H1 (cell line): ENCODE measurements at regions not wholly inside any gene's neighbourhood (a gene's known extent, or its start where the extent isn't known, plus 50 kb on each side); places are given as distances from the start of the nearest gene placed in this dataset.

Experiments
- CTCF ChIA-PET: fragments of 300-600 bp; sonication (Branson Sonifier 250); formaldehyde crosslinking; loops from one replicate; lab custom pipeline; 2021; ENCODE audit not compliant: partially characterized antibody; lab: Charles Lee
- POLR2A ChIA-PET: fragments of 300-600 bp; sonication (Branson Sonifier 250); formaldehyde crosslinking; loops from one replicate; lab custom pipeline; 2021; ENCODE audit warnings: inconsistent platforms; ENCODE audit not compliant: partially characterized antibody; lab: Charles Lee
- DNase-seq, 2 experiments: peaks; one replicate each; pipeline versions ENCODE4 v3.0.0 to v3.0.0-alpha.2; 2010 to 2022; ENCODE audit warnings: low spot score in 2 of 2, low read depth in 1 of 2, mixed read lengths in 1 of 2
- FAIRE-seq: peaks from 2 replicates; lab custom pipeline; 2011; peaks lifted over from hg19 to GRCh38; lab: Jason Lieb, UNC
- H2AFZ ChIP-seq: 2 replicates; pipeline ENCODE4 v1.8.1; 2012; ENCODE audit warnings: low read length, inconsistent platforms
- H2AK5ac ChIP-seq: 2 replicates; pipeline ENCODE4 v1.6.1; 2013; ENCODE audit warnings: low read depth, low read length
- H2BK120ac ChIP-seq: replicated peaks from 2 replicates; pipeline ENCODE3; 2013; ENCODE audit warnings: low read depth, low read length, inconsistent platforms
- H2BK12ac ChIP-seq: 2 replicates; pipeline ENCODE4 v1.6.1; 2013; ENCODE audit warnings: low read depth, low read length
- H2BK15ac ChIP-seq: 2 replicates; pipeline ENCODE4 v1.6.1; 2013; ENCODE audit warnings: low read length
- H2BK20ac ChIP-seq: 2 replicates; pipeline ENCODE4 v1.6.1; 2013; ENCODE audit warnings: low read length
- H2BK5ac ChIP-seq: 2 replicates; pipeline ENCODE4 v1.6.1; 2013; ENCODE audit warnings: low read depth, low read length
- H3K14ac ChIP-seq: 2 replicates; pipeline ENCODE4 v1.6.1; 2013; ENCODE audit warnings: inconsistent platforms; ENCODE audit not compliant: insufficient read length
- H3K18ac ChIP-seq: 2 replicates; pipeline ENCODE4 v1.6.1; 2013; ENCODE audit warnings: low read length; ENCODE audit errors: extremely low read depth
- H3K23ac ChIP-seq: 2 replicates; pipeline ENCODE4 v1.6.1; 2013; ENCODE audit warnings: inconsistent platforms; ENCODE audit not compliant: insufficient read length
- H3K23me2 ChIP-seq: 2 replicates; pipeline ENCODE4 v1.6.1; 2013; ENCODE audit warnings: low read depth, low read length
- H3K27ac ChIP-seq: 2 replicates; pipeline ENCODE4 v1.6.1; 2011; ENCODE audit warnings: low read depth, low read length, inconsistent platforms
- H3K27me3 ChIP-seq, 4 experiments: replicated peaks in 1 of 4; 1 replicate in 1 of 4; 2 replicates in 3 of 4; pipeline versions ENCODE4 v1.6.1 to v1.8.1; 2011 to 2013; ENCODE audit warnings: low read length in 3 of 4, mild to moderate bottlenecking in 3 of 4, inconsistent platforms in 2 of 4, mixed read lengths in 2 of 4, moderate library complexity in 1 of 4; ENCODE audit not compliant: control insufficient read depth in 3 of 4, insufficient read depth in 3 of 4; ENCODE audit errors: extremely low read depth in 1 of 4
- H3K36me3 ChIP-seq, 4 experiments: 2 replicates each; pipeline versions ENCODE4 v1.6.1 to v1.8.1; 2011 to 2013; ENCODE audit warnings: mild to moderate bottlenecking in 4 of 4, low read length in 3 of 4, moderate library complexity in 2 of 4, control low read depth in 1 of 4, inconsistent platforms in 1 of 4; ENCODE audit not compliant: insufficient read depth in 4 of 4, control insufficient read depth in 2 of 4
- H3K4ac ChIP-seq: replicated peaks from 2 replicates; pipeline ENCODE3; 2013; ENCODE audit warnings: low read length, low read depth, mixed read lengths, inconsistent platforms; ENCODE audit not compliant: insufficient read length
- H3K4me1 ChIP-seq, 4 experiments: replicated peaks in 1 of 4; 1 replicate in 1 of 4; 2 replicates in 3 of 4; pipeline versions ENCODE4 v1.6.1 to v1.8.1; 2011 to 2013; ENCODE audit warnings: low read length in 3 of 4, inconsistent platforms in 2 of 4, mixed read lengths in 1 of 4; ENCODE audit not compliant: insufficient read depth in 4 of 4, control insufficient read depth in 3 of 4
- H3K4me2 ChIP-seq, 2 experiments: 2 replicates each; pipeline versions ENCODE4 v1.6.1 to v1.8.1; 2011 to 2013; ENCODE audit warnings: low read depth in 2 of 2, low read length in 2 of 2, control low read depth in 1 of 2, inconsistent platforms in 1 of 2, mild to moderate bottlenecking in 1 of 2; ENCODE audit not compliant: insufficient read depth in 1 of 2
- H3K4me3 ChIP-seq, 4 experiments: fragments of 200-600, 300-600 bp in 1 of 4; sonication (generic), shearing (Covaris generic), sonication (Bioruptor Twin) in 1 of 4; 2 replicates each; pipeline versions ENCODE4 v1.5.1 to v1.8.1; 2011 to 2016; ENCODE audit warnings: low read length in 4 of 4, low read depth in 3 of 4, control low read depth in 2 of 4, inconsistent platforms in 2 of 4, mild to moderate bottlenecking in 2 of 4, mixed read lengths in 1 of 4, moderate library complexity in 1 of 4; ENCODE audit not compliant: insufficient read depth in 2 of 4; ENCODE audit errors: extremely low read depth in 1 of 4
- H3K56ac ChIP-seq: replicated peaks from 2 replicates; pipeline ENCODE3; 2013; ENCODE audit warnings: low read depth, mild to moderate bottlenecking, mixed read lengths, low read length, inconsistent platforms; ENCODE audit not compliant: insufficient read length
- H3K79me1 ChIP-seq: 2 replicates; pipeline ENCODE4 v1.6.1; 2013; ENCODE audit warnings: low read depth, low read length, control low read depth
- H3K79me2 ChIP-seq, 2 experiments: 2 replicates each; pipeline versions ENCODE4 v1.6.1 to v1.8.1; 2012 to 2013; ENCODE audit warnings: low read length in 2 of 2, mild to moderate bottlenecking in 2 of 2, inconsistent platforms in 1 of 2; ENCODE audit not compliant: insufficient read depth in 2 of 2, control insufficient read depth in 1 of 2
- H3K9ac ChIP-seq, 4 experiments: replicated peaks in 1 of 4; 1 replicate in 1 of 4; 2 replicates in 3 of 4; pipeline versions ENCODE4 v1.6.1 to v1.8.1; 2011 to 2013; ENCODE audit warnings: low read depth in 3 of 4, low read length in 3 of 4, control low read depth in 2 of 4, mild to moderate bottlenecking in 2 of 4, moderate library complexity in 2 of 4, inconsistent platforms in 1 of 4; ENCODE audit errors: extremely low read depth in 1 of 4
- H3K9me3 ChIP-seq, 2 experiments: 2 replicates each; pipeline versions ENCODE4 v1.6.1 to v1.8.1; 2012 to 2013; ENCODE audit warnings: mild to moderate bottlenecking in 2 of 2, moderate library complexity in 2 of 2, control low read depth in 1 of 2, inconsistent platforms in 1 of 2, low read depth in 1 of 2, low read length in 1 of 2, mixed read lengths in 1 of 2; ENCODE audit not compliant: insufficient read depth in 2 of 2
- H4K20me1 ChIP-seq, 2 experiments: replicated peaks in 1 of 2; 2 replicates each; pipeline versions ENCODE3 to v1.8.1; 2011 to 2013; ENCODE audit warnings: inconsistent platforms in 2 of 2, low read length in 2 of 2, mild to moderate bottlenecking in 1 of 2; ENCODE audit not compliant: insufficient read depth in 2 of 2, control insufficient read depth in 1 of 2
- H4K5ac ChIP-seq: 2 replicates; pipeline ENCODE4 v1.6.1; 2013; ENCODE audit warnings: low read length, low read depth, mixed read lengths, inconsistent platforms; ENCODE audit not compliant: insufficient read length
- H4K8ac ChIP-seq: 2 replicates; pipeline ENCODE4 v1.8.0; 2013; ENCODE audit warnings: mild to moderate bottlenecking, moderate library complexity, low read length, inconsistent platforms; ENCODE audit not compliant: insufficient read depth; ENCODE audit errors: extremely low read depth
- H4K91ac ChIP-seq: replicated peaks from 2 replicates; pipeline ENCODE3; 2013; ENCODE audit warnings: low read length, mixed read lengths, inconsistent platforms; ENCODE audit not compliant: insufficient read length
- CTCF ChIP-seq, 3 experiments: IDR thresholded peaks; 1 replicate in 2 of 3; 2 replicates in 1 of 3; pipeline versions ENCODE4 v1.5.1 to v1.6.1; 2011; ENCODE audit warnings: low read length in 3 of 3, mild to moderate bottlenecking in 3 of 3, inconsistent platforms in 2 of 3, low read depth in 1 of 3, moderate library complexity in 1 of 3; ENCODE audit not compliant: insufficient read depth in 1 of 3; ENCODE audit errors: control extremely low read depth in 1 of 3
- GABPA ChIP-seq: IDR thresholded peaks from 2 replicates; pipeline ENCODE4 v1.6.1; 2011; ENCODE audit warnings: mild to moderate bottlenecking, low read length, moderate library complexity, borderline replicate concordance; ENCODE audit not compliant: insufficient read depth
- GTF2F1 ChIP-seq: IDR thresholded peaks from 2 replicates; pipeline ENCODE4 v1.6.1; 2012; ENCODE audit warnings: low read depth, low read length, improper control_type of control experiment, borderline replicate concordance
- HDAC6 ChIP-seq: IDR thresholded peaks from one replicate; pipeline ENCODE4 v1.7.1; 2012; ENCODE audit warnings: low read depth, mild to moderate bottlenecking, inconsistent platforms, low read length, moderate library complexity
- JUND ChIP-seq: IDR thresholded peaks from 2 replicates; pipeline ENCODE4 v1.6.1; 2011; ENCODE audit warnings: mild to moderate bottlenecking, improper control_type of control experiment, low read length
- NRF1 ChIP-seq: IDR thresholded peaks from 2 replicates; pipeline ENCODE4 v1.6.1; 2011; ENCODE audit warnings: mild to moderate bottlenecking, low read depth, low read length, improper control_type of control experiment
- SIRT6 ChIP-seq: IDR thresholded peaks from one replicate; pipeline ENCODE4 v1.7.1; 2012; ENCODE audit warnings: low read length, inconsistent platforms
- SUZ12 ChIP-seq: fragments of 200-600 bp; sonication (generic); IDR thresholded peaks from 2 replicates; pipeline ENCODE4 v1.6.1; 2012; ENCODE audit warnings: mild to moderate bottlenecking, inconsistent platforms, low read length, moderate library complexity, mixed read lengths
- USF2 ChIP-seq: IDR thresholded peaks from 2 replicates; pipeline ENCODE4 v1.6.1; 2011; ENCODE audit warnings: low read length, improper control_type of control experiment
- YY1 ChIP-seq: IDR thresholded peaks from 2 replicates; pipeline ENCODE4 v1.6.1; 2011; ENCODE audit warnings: low read depth, mild to moderate bottlenecking, low read length
- WGBS, 2 experiments: shearing (Covaris generic) in 1 of 2; methylation state at CpG; one replicate each; pipeline versions ENCODE4 v1.1.6 to v1.1.7; 2013 to 2015; ENCODE audit warnings: low lambda C conversion rate in 2 of 2, mixed read lengths in 2 of 2, inconsistent platforms in 1 of 2, low coverage in 1 of 2, missing lambda C conversion rate in 1 of 2; ENCODE audit not compliant: insufficient replicate concordance in 2 of 2, insufficient coverage in 1 of 2, insufficient read length in 1 of 2; ENCODE audit errors: extremely low coverage in 1 of 2, missing lambda C conversion rate in 1 of 2; 5-methylcytosine and 5-hydroxymethylcytosine counted together

- H3K14ac ChIP-seq: no peak overlapping the region
- H4K20me1 ChIP-seq: no peaks in the 10 kb centered on the region
- no peak overlapping the region for H4K5ac ChIP-seq
- CTCF ChIA-PET: interaction anchor here (1.0 kb wide), 1 partner anchor 192 kb away, joined by 3 read pairs; no protein-coding TSS in a partner anchor
- H3K23me2 ChIP-seq: no peaks in the 10 kb centered on the region
- H2BK20ac ChIP-seq: no peak overlapping the region
- H3K9ac ChIP-seq: no peak overlapping the region
- no peak for FAIRE-seq
- no peaks in the 10 kb centered on the region for H3K79me1 ChIP-seq
- no peak overlapping the region for H3K23ac ChIP-seq
- H3K27me3 ChIP-seq: no peaks in the 10 kb centered on the region
- no peak overlapping the region for H3K18ac ChIP-seq
- no peak overlapping the region for H2BK15ac ChIP-seq
- H3K4me1 ChIP-seq: no peaks in the 10 kb centered on the region; a peak in 1 of 7 replicates
- H3K4me2 ChIP-seq: no peak overlapping the region
- no peaks in the 10 kb centered on the region for H3K36me3 ChIP-seq
- no peak overlapping the region for H3K4me3 ChIP-seq
- H3K9me3 ChIP-seq: no peaks in the 10 kb centered on the region
- no peak overlapping the region for H2AFZ ChIP-seq
- H2BK120ac ChIP-seq: no peak overlapping the region
- no peak overlapping the region for H3K27ac ChIP-seq
- POLR2A ChIA-PET: no interaction called here
- H3K4ac ChIP-seq: no peak overlapping the region
- no peak overlapping the region for H3K56ac ChIP-seq
- H2BK5ac ChIP-seq: no peak overlapping the region
- H4K91ac ChIP-seq: no peak overlapping the region
- H3K79me2 ChIP-seq: no peaks in the 10 kb centered on the region
- no peak overlapping the region for H2BK12ac ChIP-seq
- H2AK5ac ChIP-seq: no peak overlapping the region
- H4K8ac ChIP-seq: no peak overlapping the region
- 96% methylated on average over 15 of the region's 15 CpGs; no CpG with 5 or more reads in 1 of the 2 experiments for WGBS, 2 experiments
- no peak for DNase-seq
- TF ChIP-seq GTF2F1: no peak
- TF ChIP-seq USF2: no peak
- TF ChIP-seq YY1: no peak
- TF ChIP-seq GABPA: no peak
- no peak for TF ChIP-seq JUND
- TF ChIP-seq NRF1: no peak
- TF ChIP-seq HDAC6: no peak
- no peak for TF ChIP-seq SUZ12
- TF ChIP-seq CTCF (IDR thresholded peaks at IDR 0.05; ENCODE audit: control extremely low read depth in 1 of 3, insufficient read depth in 1 of 3, low read depth in 1 of 3, low read length in 3 of 3): no peak
- no peak for TF ChIP-seq SIRT6
Measured at GRCh38 chr16:86681757-86682106, 103.4 kb downstream of the FOXL1 start.
